ENCODE measurements at regions not wholly inside any gene's neighbourhood (a gene's known extent, or its start where the extent isn't known, plus 50 kb on each side); places are given as distances from the start of the nearest gene placed in this dataset.
A peak's percentile ranks its signal among the peaks of the same experiment; 100 is the strongest.
"Not testable (repeated sequence)": the region's sequence is repeated elsewhere in the genome, so short reads cannot be mapped to it uniquely, and the experiment has no call there.

DNA sequence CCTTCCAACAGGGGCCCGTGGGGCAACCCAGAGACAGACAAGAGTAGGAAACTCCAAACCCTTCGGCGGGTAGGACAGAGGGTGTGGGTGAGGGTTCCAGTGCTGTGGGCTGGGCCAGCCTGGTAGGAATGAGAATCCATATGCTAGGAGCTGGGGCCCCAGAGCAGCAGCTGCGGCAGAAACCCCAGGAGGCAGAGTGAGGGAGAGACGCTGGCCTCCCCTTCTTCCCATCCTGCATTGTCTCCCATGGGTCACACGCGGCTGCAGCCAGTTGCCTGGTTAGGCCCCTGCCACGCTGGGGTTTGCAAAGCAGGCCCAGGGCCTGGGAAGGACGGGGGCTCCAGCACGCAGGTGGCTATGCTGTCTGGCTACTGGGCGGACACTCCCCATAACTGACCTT is 113.1 kb upstream of the CCZ1B start:
- DNase-seq (ENCODE audit: low read depth): not testable (repeated sequence)

DNA sequence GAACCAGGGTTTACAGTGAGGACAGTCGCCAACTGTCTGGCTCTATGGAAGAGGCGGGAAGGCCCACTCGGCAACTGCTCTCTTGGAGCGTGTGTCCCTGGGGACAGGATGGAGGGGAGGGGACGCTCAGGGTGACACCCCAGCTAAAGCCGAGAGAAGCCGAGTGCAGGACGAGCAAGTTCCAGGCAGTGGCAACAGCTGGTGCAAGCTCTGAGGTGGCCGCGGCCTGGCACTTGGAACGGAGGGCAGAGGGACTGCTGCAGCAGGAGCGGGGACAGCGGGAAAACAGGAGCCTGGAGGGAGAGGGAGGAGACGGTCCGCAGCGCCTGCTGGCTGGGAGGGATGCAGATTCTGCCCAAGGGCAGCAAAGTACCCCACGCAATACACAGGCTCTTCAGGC is 113.8 kb upstream of the CCZ1B start:
- DNase-seq (ENCODE audit: low read depth): not testable (repeated sequence)

DNA sequence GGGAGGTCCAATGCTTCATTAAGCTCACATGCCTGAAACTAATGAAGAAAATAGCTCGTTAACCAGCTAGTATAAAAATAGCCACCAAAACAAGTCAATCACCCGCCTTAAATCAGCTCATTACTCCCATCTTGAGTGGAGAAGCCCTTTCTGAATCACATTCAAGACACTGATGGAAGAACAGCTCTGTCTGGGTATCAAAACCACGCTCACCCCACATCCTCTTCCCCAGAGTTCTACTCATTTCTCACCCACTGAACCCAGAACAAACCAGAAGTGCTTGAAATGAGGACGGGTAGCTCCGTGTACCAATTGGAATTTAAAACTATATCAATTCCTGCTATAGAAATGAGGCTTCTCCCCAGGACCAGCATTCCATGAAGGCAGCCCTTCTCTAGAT is 120.8 kb upstream of the CCZ1B start:
- DNase-seq (ENCODE audit: low read depth): not testable (repeated sequence)

DNA sequence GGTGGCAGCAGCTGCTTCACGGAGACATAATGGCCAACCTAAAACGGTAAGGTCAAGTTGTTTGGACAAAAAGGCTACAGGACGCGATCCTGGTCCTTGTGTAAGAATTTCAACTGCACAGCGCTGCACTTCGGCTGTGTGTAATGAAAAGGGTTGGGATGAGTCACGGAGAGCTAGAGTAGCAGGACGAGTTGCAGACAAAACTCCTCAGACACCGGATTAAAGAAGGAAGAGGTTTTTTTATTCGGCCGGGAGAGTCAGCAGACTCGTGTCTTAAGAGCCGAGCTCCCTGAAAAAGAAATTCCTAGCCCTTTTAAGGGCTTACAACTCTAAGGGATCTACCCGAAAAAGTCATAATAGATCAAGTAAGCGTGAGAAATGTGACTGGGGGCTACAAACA is 124.2 kb upstream of the CCZ1B start:
- DNase-seq (ENCODE audit: low read depth): not testable (repeated sequence)

DNA sequence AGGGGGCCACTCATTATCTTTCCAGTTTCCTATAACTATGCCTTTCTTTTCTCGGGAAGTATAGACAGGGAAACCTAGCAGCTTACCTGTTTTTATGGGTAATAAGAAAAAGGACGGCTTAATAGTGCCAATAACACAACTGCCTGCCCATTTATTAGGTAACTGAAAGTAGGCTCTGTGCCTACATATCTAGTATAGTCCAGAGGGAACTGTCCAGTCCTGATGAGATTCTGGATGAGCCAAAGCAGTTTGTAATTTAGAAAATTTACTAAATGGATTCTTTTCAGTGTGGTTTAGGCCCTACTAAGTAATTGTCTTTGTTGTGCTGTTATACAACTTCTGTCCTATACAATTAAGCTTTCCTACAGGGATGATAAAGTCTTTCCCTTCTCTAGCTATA is 125.5 kb upstream of the CCZ1B start:
- DNase-seq (ENCODE audit: low read depth): not testable (repeated sequence)

DNA sequence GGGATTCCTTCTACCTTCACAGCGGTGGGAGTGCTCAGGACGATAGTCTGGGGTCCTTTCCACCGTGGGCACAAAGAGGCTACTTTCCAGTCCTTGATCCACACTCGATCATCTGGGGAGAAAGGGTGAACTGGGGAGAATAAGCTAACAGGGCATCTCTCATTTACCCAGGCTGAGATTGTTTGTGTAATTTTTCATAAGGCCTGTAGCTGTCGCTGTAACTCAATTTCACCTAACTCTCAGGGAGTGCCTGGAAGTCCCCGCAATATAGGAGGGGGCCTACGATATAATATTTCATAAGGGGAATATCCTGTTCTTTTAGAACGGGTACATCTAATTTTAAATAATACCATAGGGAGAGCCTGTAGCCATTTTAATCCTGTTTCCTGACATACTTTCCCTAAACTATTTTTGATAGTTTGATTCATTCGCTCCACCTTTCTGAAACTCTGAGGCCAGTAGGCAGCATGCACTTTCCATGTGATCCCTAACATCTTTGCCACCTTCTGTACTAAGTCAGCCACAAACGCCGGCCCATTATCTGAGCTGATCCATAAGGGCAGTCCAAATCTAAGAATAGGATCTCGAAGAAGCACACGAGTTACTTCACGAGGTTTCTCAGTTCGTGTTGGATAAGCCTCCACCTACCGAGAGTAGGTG is 127.2 kb upstream of the CCZ1B start:
- DNase-seq (ENCODE audit: low read depth): not testable (repeated sequence)

DNA sequence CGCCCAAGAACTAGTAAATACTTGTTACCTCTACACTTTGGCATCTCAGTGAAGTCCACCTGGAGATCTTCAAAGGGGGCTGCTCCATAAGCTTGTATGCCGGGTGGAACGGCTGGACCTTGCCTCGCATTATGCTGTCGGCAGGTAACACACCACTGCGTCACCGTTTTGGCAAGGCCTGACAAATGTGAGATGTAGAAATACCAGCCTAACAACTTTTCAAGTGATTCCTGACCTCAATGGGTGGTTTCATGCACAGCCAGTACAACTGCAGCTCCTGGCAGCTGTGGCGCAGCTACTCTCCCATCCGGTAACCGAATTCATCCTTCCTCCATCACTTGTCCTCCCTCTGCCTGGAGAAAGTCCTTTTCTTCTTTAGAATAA is 127.7 kb upstream of the CCZ1B start:
- DNase-seq (ENCODE audit: low read depth): not testable (repeated sequence)

DNA sequence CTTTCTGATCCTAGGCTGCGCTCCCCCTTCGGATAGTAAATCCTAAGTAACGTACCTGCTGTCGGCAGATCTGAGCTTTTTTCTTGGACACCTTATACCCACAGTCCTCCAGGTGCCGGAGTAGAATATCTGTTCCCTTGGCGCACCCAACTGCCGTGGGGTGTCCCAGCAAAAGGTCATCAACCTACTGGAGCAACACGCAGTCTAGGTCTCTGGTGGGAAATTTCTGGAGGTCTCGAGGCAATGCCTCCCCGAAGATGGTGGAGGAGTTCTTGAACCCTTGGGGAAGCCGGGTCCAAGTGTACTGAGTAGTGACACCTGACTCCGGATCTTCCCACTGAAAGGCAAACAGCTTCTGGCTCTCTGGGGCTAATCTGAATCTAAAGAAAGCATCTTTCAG is 129.3 kb upstream of the CCZ1B start:
- DNase-seq (ENCODE audit: low read depth): not testable (repeated sequence)

DNA sequence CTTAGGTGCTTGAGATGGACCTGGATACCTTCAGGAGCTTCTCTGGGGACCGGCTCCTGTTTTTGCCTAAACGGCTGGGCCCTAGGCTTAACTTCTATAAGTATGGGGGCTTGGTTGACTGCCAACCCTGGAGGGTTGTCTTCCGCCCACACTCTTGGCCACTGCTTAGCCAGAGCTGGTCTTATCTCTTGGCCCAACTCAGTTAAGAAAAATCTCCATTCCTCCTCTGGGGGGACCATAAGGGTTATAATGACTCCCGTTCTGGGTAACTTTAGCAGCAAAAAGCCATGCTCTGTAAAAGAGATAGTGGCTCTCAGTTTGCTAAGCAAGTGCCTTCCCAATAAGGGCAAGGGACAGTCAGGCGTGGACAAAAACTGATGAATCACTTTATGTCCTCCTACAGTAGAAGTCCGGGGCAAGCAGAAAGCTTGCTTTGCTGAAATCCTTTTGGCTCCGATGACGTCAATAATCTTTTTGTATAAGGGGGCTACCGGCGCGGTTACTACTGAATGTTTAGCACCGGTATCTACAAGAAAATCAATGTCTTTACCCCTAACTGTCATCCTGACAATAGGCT is 130.0 kb upstream of the CCZ1B start:
- not testable (repeated sequence) for DNase-seq (ENCODE audit: low read depth)

DNA sequence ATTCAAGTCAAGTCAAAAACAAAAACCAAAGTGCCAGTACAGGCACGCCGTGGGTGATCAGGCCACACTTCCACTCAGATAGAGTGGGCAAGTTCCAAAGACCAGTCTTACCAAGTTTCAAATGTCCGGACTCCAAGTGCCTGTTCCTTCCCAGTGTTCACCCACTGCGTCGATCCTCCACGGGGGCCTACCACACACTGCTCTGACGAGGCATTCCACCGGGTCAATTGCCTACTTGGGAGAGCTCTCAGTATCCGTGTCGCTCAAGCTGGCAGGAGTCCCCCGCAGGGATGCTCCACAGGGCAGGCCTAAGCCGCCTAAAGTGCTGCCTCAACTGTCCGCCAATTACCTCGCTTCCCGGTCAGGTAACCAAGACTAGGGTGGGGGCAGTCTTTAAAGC is 132.3 kb upstream of the CCZ1B start:
- not testable (repeated sequence) for DNase-seq (ENCODE audit: low read depth)

DNA sequence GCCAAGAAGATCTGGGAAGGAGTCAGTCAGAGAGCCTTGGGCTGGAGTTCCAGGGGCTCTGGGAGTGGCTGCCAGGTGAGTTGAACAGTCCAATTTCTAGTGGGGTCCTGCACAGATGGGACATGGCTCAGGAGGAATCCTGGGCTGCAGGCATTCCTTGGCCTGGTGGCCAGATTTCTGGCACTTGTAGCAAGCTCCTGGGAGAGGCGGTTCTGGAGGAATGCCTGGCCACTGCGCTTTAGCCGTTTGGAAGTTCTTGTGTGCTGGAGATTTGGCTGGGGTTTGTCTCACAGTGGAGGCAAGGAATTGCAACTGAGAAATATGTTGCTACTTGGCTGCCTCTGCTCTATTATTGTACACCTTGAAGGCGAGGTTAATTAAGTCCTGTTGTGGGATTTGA is 133.9 kb upstream of the CCZ1B start:
- DNase-seq (ENCODE audit: low read depth): not testable (repeated sequence)

DNA sequence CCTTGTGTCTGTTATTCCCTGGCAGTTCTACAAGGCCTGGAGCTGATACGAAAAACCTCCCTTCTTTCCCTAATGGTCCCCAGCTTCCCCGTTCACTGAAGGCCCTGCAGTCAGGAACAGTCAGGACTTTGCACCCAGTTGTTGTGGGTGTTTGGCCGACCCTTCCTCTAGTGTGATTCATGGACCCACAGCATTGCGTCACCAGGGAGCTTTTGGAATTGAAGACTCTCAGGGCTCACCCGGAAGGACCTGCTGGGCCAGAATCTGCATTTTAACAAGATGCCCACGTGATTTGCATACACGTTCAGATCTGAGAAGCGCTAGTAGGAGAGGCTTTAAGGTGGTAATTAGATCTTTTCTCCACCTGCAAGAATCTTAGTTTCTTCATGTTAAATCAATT is 136.8 kb upstream of the CCZ1B start:
- DNase-seq (ENCODE audit: low read depth): not testable (repeated sequence)

DNA sequence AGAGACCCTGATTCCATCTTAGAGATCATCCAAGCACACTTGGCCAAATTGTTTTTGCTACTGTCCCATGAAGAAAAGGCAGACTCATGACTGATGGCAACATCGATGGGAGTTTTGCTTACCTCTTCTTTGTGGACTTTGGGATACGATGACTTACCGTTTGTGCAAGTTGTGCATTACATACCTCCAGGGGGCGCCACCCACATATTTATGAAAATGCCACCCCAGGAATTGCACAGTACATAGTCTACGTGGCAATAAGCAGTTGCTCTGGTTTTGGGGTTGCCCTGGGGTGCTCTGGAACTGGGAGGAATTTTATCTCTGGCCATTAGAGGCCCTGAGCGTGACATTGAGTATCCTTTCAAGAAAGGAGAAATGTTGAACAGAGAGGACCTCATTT is 139.0 kb upstream of the CCZ1B start:
- peak; percentile 63 for DNase-seq (ENCODE audit: low read depth)

DNA sequence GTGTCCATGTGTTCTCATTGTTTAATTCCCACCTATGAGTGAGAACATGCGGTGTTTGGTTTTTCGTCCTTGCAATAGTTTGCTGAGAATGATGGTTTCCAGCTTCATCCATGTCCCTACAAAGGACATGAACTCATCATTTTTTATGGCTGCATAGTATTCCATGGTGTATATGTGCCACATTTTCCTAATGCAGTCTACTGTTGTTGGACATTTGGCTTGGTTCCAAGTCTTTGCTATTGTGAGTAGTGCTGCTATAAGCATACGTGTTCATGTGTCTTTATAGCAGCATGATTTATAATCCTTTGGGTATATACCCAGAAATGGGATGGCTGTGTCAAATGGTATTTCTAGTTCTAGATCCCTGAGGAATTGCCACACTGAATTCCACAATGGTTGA is 144.1 kb upstream of the CCZ1B start:
- not testable (repeated sequence) for DNase-seq (ENCODE audit: low read depth)

DNA sequence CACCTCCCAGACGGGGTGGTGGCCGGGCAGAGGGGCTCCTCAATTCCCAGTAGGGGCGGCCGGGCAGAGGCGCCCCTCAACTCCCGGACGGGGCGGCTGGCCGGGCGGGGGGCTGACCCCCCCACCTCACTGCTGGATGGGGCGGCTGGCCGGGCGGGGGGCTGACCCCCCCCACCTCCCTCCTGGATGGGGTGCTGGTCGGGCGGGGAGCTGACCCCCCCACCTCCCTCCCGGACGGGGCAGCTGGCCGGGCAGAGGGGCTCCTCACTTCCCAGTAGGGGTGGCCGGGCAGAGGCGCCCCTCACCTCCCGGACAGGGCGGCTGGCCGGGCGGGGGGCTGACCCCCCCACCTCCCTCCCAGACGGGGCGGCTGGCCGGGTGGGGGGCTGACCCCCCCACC is 148.8 kb upstream of the CCZ1B start:
- not testable (repeated sequence) for DNase-seq (ENCODE audit: low read depth)

DNA sequence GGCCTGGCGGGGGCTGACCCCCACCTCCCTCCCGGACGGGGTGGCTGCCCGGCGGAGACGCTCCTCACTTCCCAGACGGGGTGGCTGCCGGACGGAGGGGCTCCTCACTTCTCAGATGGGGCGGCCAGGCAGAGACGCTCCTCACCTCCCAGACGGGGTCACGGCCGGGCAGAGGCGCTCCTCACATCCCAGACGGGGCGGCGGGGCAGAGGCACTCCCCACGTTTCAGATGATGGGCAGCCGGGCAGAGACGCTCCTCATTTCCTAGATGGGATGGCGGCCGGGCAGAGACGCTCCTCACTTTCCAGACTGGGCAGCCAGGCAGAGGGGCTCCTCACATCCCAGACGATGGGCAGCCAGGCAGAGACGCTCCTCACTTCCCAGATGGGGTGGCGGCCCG is 149.3 kb upstream of the CCZ1B start:
- not testable (repeated sequence) for DNase-seq (ENCODE audit: low read depth)

DNA sequence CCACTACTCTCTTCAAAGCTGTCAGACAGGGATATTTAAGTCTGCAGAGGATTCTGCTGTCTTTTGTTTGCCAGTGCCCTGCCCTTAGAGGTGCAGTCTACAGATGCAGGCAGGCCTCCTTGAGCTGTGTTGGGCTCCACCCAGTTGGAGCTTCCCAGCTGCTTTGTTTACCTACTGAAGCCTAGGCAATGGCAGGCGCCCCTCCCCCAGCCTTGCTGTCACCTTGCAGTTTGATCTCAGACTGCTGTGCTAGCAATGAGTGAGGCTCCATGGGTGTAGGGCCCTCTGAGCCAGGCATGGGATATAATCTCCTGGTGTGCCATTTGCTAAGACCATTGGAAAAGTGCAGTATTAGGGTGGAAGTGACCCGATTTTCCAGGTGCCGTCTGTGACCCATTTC is 151.3 kb upstream of the CCZ1B start:
- DNase-seq (ENCODE audit: low read depth): not testable (repeated sequence)

DNA sequence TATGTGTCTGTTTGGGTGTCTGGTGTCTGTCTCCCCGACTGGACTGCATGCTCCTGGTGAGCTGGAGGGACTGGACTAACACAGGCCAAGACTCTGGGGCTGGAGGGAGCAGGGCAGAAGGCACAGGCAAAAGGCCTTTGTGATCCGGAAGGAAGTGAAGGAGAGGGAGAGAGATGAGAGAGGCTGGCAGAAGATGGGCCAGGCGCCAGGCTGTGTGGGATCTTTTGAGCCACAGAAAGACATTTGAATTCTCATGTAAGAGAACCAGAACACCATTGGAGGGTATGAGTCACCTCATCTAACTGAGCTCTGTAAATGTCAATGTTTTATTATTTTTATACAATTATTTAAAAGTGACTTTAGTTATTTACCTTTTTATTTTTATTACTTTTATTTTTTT is 152.3 kb upstream of the CCZ1B start:
- DNase-seq (ENCODE audit: low read depth): not testable (repeated sequence)

DNA sequence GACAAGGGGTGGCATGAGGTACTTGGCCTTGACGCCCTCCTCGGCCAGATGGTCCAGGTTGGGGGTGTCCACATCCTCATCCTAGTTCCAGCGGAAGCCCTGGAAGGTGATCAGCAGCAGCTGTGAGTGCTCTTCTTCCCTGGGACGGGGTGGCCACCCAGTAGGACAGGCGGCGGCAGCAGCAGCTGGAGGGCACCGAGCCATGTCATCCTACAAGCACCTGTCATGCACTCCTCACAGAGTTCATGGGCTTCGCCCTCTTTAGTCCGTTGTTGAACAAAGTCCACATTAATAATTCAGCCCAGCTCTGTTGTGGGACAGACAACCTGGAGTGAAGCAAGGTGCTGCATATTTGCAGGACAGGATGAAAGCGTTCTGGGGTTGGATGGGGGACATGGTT is 153.4 kb upstream of the CCZ1B start:
- not testable (repeated sequence) for DNase-seq (ENCODE audit: low read depth)

DNA sequence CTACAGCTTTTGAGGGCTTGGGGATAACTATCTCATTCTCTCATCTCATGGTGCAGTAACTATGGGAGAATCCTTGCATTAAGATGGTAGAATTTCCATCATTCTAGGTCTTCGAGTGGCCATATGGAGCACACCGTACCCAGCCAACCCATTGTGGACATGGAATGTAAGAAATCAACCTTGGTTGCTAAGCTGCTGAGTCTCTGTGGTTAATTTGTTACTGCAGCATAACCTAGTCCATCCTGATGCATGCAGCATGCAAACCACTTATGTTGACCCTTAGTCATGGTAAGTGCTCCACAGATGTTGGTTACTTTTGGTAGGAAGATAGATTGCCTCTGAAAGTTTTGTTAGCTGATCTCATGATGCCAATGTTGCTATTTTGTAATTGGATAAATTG is 156.3 kb upstream of the CCZ1B start:
- not testable (repeated sequence) for DNase-seq (ENCODE audit: low read depth)

DNA sequence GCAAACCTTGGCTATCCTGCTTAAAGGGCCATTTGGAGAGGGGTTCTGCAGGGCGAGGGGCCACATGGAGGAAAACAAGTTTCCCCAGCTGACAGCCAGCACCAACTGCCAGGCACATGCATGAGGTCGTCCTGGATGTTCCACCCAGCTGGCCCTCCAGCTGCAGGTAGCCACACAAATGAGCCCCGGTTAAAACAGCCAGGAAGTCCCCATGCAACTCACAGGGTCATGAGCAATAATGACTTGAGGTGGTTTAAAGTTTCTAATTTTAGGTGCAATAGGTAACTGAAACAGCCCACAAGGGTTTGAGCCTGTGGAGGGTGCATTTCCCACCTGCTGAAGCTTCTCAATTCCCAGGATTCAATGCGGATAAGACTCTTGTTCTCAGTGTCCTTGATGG is 160.8 kb upstream of the CCZ1B start:
- not testable (repeated sequence) for DNase-seq (ENCODE audit: low read depth)

DNA sequence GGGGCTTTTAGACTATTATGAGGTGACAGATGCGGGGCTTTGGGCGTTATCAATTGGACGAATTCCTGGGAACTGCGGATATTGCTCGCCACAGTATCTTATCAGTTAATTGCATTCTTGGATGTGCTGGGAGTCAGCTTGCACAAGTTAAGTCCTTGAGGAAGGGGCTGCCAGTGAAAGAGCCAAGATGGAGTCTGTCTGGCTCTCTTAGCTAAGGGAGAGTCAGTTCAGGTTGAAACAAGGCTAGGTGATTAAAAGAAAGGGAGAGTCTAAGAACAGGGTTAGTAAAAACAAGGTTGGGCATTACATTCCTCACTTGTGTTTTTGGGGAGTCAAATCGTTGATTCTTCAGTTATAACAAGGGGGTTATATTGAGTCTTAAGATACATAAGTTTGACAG is 162.5 kb upstream of the CCZ1B start:
- not testable (repeated sequence) for DNase-seq (ENCODE audit: low read depth)

DNA sequence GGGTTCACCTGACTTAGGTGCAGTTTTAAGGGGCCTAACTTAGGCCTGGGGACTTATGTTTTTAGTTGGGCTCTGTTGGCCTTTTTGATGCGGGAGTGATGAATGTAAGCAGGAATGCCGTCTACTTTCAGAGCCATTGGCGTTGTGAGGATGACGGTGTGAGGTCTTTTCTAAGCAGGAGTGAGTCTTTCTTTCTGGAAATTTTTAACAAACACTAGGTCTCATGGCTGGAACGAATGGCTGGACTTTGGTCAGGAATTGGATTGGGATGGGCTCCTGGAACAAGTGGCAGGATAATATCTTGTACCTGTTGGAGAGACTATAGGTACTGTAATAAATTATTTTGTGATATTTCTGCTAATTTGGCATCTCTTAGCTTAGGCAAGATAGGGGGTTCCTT is 163.9 kb upstream of the CCZ1B start:
- not testable (repeated sequence) for DNase-seq (ENCODE audit: low read depth)
